ENCODE measurements at regions not wholly inside any gene's neighbourhood (a gene's known extent, or its start where the extent isn't known, plus 50 kb on each side); places are given as distances from the start of the nearest gene placed in this dataset.

DNA sequence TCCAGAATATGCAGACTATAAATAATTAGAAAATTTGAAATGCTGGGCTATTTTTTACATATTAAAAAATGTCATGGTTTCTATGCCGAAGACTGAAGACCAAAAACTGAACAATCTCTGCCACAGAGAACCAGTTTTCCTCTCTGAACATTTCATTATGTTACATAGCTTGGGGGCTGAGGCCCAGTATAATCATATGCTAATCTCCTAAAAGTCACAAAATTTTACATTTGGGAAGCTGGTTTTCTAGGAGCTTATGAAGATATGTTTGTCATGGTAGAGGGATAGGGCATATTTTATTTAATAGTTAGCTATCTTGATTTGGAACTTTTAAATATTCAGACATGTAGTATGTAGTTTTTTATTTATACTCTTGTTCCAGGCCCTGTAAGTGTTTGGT lies 167.8 kb downstream of the GPAT3 start:
- H3K18ac ChIP-seq (ENCODE audit: low read depth, low read length) = no peak overlapping the region
- H2AK9ac ChIP-seq (replicated peaks; ENCODE audit: low read depth, low read length, poor library complexity) = no peak overlapping the region
- no peak overlapping the region for H3K9ac ChIP-seq (ENCODE audit: low read depth, low read length)
- dilution Hi-C loops (cut with HindIII; ENCODE audit: low sequenced_read_pairs, unreplicated experiment) = no loop called here
- H2BK5ac ChIP-seq (ENCODE audit: low read depth, low read length, poor library complexity, severe bottlenecking) = no peak overlapping the region
- no peak overlapping the region for H4K91ac ChIP-seq (ENCODE audit: insufficient read depth, low read depth, low read length)
- no peak overlapping the region for H4K8ac ChIP-seq (ENCODE audit: low read depth in 2 of 2, low read length in 2 of 2)
- H3K4me2 ChIP-seq (ENCODE audit: low read depth, low read length) = no peak overlapping the region
- H2BK120ac ChIP-seq (ENCODE audit: low read depth, low read length) = no peak overlapping the region
- BruUV-seq (replicated peaks) = no TSS peak
- no peak overlapping the region for H2BK15ac ChIP-seq (ENCODE audit: low read depth, low read length)
- in situ Hi-C loops (cut with MboI; ENCODE audit: low sequenced_read_pairs) = no loop called here
- no peak overlapping the region for H2AK5ac ChIP-seq (ENCODE audit: low read depth, low read length)
- intact Hi-C loops (cut with micrococcal nuclease) = no loop called here
- H3K4me3 ChIP-seq (ENCODE audit: insufficient read depth, low read depth, low read length) = no peak overlapping the region
- H3K4me1 ChIP-seq (ENCODE audit: control insufficient read depth, insufficient read depth, low read length) = no peaks in the 10 kb centered on the region
- no peak for ATAC-seq (ENCODE audit: low read depth)
- CTCF ChIA-PET = no interaction called here
- no peaks in the 10 kb centered on the region for H4K20me1 ChIP-seq (ENCODE audit: insufficient read depth, low read length)
- H3K27ac ChIP-seq (ENCODE audit: insufficient read depth, low read length) = no peak overlapping the region
- no peak for DNase-seq
- WGBS, 2 experiments (ENCODE audit: extremely low coverage in 2 of 2, insufficient read length in 1 of 2) = no CpG with 5 or more reads among the region's 1 CpG
- no peak overlapping the region for H2AFZ ChIP-seq (replicated peaks; ENCODE audit: low read length, poor library complexity)
- H3K14ac ChIP-seq (replicated peaks; ENCODE audit: low read depth, low read length) = no peak overlapping the region
- no peaks in the 10 kb centered on the region for H3K36me3 ChIP-seq (ENCODE audit: control insufficient read depth, insufficient read depth, low read length)
- H3K56ac ChIP-seq (ENCODE audit: extremely low read depth, insufficient read depth, low read length) = no peak overlapping the region
- H4K5ac ChIP-seq (ENCODE audit: low read depth, low read length) = no peak overlapping the region
- H3K9me1 ChIP-seq (ENCODE audit: insufficient read depth, low read length) = no peaks in the 10 kb centered on the region
- H3K27me3 ChIP-seq (ENCODE audit: control insufficient read depth, insufficient read depth, low read length) = peaks cover 1% of the 10 kb centered on the region; the same call in 1 of the 2 replicates
- H2BK20ac ChIP-seq (ENCODE audit: low read depth, low read length) = no peak overlapping the region
- no peak overlapping the region for H3K23ac ChIP-seq (ENCODE audit: low read depth, low read length)
- TF ChIP-seq MXI1 (IDR thresholded peaks at IDR 0.05; ENCODE audit: borderline replicate concordance, low read depth, low read length) (no peak), BHLHE40 (IDR thresholded peaks at IDR 0.05; ENCODE audit: low read depth, low read length) (no peak), CEBPB (IDR thresholded peaks at IDR 0.05; ENCODE audit: low read depth, low read length) (no peak), SMC3 (IDR thresholded peaks at IDR 0.05; ENCODE audit: low read depth, low read length) (no peak), MAZ (IDR thresholded peaks at IDR 0.05; ENCODE audit: borderline replicate concordance, low read depth, low read length) (no peak), NFE2L2 (IDR thresholded peaks at IDR 0.05; ENCODE audit: low read depth, low read length) (no peak), MAFK (IDR thresholded peaks at IDR 0.05; ENCODE audit: low read depth, low read length) (no peak), FOS (IDR thresholded peaks at IDR 0.05; ENCODE audit: low read depth, low read length) (no peak)
- TF ChIP-seq, protein P1, sequence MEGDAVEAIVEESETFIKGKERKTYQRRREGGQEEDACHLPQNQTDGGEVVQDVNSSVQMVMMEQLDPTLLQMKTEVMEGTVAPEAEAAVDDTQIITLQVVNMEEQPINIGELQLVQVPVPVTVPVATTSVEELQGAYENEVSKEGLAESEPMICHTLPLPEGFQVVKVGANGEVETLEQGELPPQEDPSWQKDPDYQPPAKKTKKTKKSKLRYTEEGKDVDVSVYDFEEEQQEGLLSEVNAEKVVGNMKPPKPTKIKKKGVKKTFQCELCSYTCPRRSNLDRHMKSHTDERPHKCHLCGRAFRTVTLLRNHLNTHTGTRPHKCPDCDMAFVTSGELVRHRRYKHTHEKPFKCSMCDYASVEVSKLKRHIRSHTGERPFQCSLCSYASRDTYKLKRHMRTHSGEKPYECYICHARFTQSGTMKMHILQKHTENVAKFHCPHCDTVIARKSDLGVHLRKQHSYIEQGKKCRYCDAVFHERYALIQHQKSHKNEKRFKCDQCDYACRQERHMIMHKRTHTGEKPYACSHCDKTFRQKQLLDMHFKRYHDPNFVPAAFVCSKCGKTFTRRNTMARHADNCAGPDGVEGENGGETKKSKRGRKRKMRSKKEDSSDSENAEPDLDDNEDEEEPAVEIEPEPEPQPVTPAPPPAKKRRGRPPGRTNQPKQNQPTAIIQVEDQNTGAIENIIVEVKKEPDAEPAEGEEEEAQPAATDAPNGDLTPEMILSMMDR (conservative IDR thresholded peaks at IDR 0.05; ENCODE audit: low read depth, low read length) = no peak
- TF ChIP-seq, protein P2, sequence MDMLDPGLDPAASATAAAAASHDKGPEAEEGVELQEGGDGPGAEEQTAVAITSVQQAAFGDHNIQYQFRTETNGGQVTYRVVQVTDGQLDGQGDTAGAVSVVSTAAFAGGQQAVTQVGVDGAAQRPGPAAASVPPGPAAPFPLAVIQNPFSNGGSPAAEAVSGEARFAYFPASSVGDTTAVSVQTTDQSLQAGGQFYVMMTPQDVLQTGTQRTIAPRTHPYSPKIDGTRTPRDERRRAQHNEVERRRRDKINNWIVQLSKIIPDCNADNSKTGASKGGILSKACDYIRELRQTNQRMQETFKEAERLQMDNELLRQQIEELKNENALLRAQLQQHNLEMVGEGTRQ (IDR thresholded peaks at IDR 0.05; ENCODE audit: low read depth, low read length) = no peak
- no peak overlapping the region for H3K4ac ChIP-seq (ENCODE audit: low read depth, low read length)
- H3K79me1 ChIP-seq (ENCODE audit: low read depth in 1 of 2, low read length in 2 of 2) = no peaks in the 10 kb centered on the region
- peaks cover 2% of the 10 kb centered on the region; the same call in 1 of the 2 replicates for H3K9me3 ChIP-seq (ENCODE audit: control insufficient read depth, insufficient read depth, low read length)
- POLR2A ChIA-PET (ENCODE audit: unreplicated experiment) = no interaction called here

Data from IMR-90 (cell line).